H1 (cell line): ENCODE measurements at regions not wholly inside any gene's neighbourhood (a gene's known extent, or its start where the extent isn't known, plus 50 kb on each side); places are given as distances from the start of the nearest gene placed in this dataset.

Experiments
- CTCF ChIA-PET: fragments of 300-600 bp; sonication (Branson Sonifier 250); formaldehyde crosslinking; loops from one replicate; lab custom pipeline; 2021; ENCODE audit not compliant: partially characterized antibody; lab: Charles Lee
- POLR2A ChIA-PET: fragments of 300-600 bp; sonication (Branson Sonifier 250); formaldehyde crosslinking; loops from one replicate; lab custom pipeline; 2021; ENCODE audit warnings: inconsistent platforms; ENCODE audit not compliant: partially characterized antibody; lab: Charles Lee
- DNase-seq, 2 experiments: peaks; one replicate each; pipeline versions ENCODE4 v3.0.0 to v3.0.0-alpha.2; 2010 to 2022; ENCODE audit warnings: low spot score in 2 of 2, low read depth in 1 of 2, mixed read lengths in 1 of 2
- FAIRE-seq: peaks from 2 replicates; lab custom pipeline; 2011; peaks lifted over from hg19 to GRCh38; lab: Jason Lieb, UNC
- H2AFZ ChIP-seq: 2 replicates; pipeline ENCODE4 v1.8.1; 2012; ENCODE audit warnings: low read length, inconsistent platforms
- H2AK5ac ChIP-seq: 2 replicates; pipeline ENCODE4 v1.6.1; 2013; ENCODE audit warnings: low read depth, low read length
- H2BK120ac ChIP-seq: replicated peaks from 2 replicates; pipeline ENCODE3; 2013; ENCODE audit warnings: low read depth, low read length, inconsistent platforms
- H2BK12ac ChIP-seq: 2 replicates; pipeline ENCODE4 v1.6.1; 2013; ENCODE audit warnings: low read depth, low read length
- H2BK15ac ChIP-seq: 2 replicates; pipeline ENCODE4 v1.6.1; 2013; ENCODE audit warnings: low read length
- H2BK20ac ChIP-seq: 2 replicates; pipeline ENCODE4 v1.6.1; 2013; ENCODE audit warnings: low read length
- H2BK5ac ChIP-seq: 2 replicates; pipeline ENCODE4 v1.6.1; 2013; ENCODE audit warnings: low read depth, low read length
- H3K14ac ChIP-seq: 2 replicates; pipeline ENCODE4 v1.6.1; 2013; ENCODE audit warnings: inconsistent platforms; ENCODE audit not compliant: insufficient read length
- H3K18ac ChIP-seq: 2 replicates; pipeline ENCODE4 v1.6.1; 2013; ENCODE audit warnings: low read length; ENCODE audit errors: extremely low read depth
- H3K23ac ChIP-seq: 2 replicates; pipeline ENCODE4 v1.6.1; 2013; ENCODE audit warnings: inconsistent platforms; ENCODE audit not compliant: insufficient read length
- H3K23me2 ChIP-seq: 2 replicates; pipeline ENCODE4 v1.6.1; 2013; ENCODE audit warnings: low read depth, low read length
- H3K27ac ChIP-seq: 2 replicates; pipeline ENCODE4 v1.6.1; 2011; ENCODE audit warnings: low read depth, low read length, inconsistent platforms
- H3K27me3 ChIP-seq, 4 experiments: replicated peaks in 1 of 4; 1 replicate in 1 of 4; 2 replicates in 3 of 4; pipeline versions ENCODE4 v1.6.1 to v1.8.1; 2011 to 2013; ENCODE audit warnings: low read length in 3 of 4, mild to moderate bottlenecking in 3 of 4, inconsistent platforms in 2 of 4, mixed read lengths in 2 of 4, moderate library complexity in 1 of 4; ENCODE audit not compliant: control insufficient read depth in 3 of 4, insufficient read depth in 3 of 4; ENCODE audit errors: extremely low read depth in 1 of 4
- H3K36me3 ChIP-seq, 4 experiments: 2 replicates each; pipeline versions ENCODE4 v1.6.1 to v1.8.1; 2011 to 2013; ENCODE audit warnings: mild to moderate bottlenecking in 4 of 4, low read length in 3 of 4, moderate library complexity in 2 of 4, control low read depth in 1 of 4, inconsistent platforms in 1 of 4; ENCODE audit not compliant: insufficient read depth in 4 of 4, control insufficient read depth in 2 of 4
- H3K4ac ChIP-seq: replicated peaks from 2 replicates; pipeline ENCODE3; 2013; ENCODE audit warnings: low read length, low read depth, mixed read lengths, inconsistent platforms; ENCODE audit not compliant: insufficient read length
- H3K4me1 ChIP-seq, 4 experiments: replicated peaks in 1 of 4; 1 replicate in 1 of 4; 2 replicates in 3 of 4; pipeline versions ENCODE4 v1.6.1 to v1.8.1; 2011 to 2013; ENCODE audit warnings: low read length in 3 of 4, inconsistent platforms in 2 of 4, mixed read lengths in 1 of 4; ENCODE audit not compliant: insufficient read depth in 4 of 4, control insufficient read depth in 3 of 4
- H3K4me2 ChIP-seq, 2 experiments: 2 replicates each; pipeline versions ENCODE4 v1.6.1 to v1.8.1; 2011 to 2013; ENCODE audit warnings: low read depth in 2 of 2, low read length in 2 of 2, control low read depth in 1 of 2, inconsistent platforms in 1 of 2, mild to moderate bottlenecking in 1 of 2; ENCODE audit not compliant: insufficient read depth in 1 of 2
- H3K4me3 ChIP-seq, 4 experiments: fragments of 200-600, 300-600 bp in 1 of 4; sonication (generic), shearing (Covaris generic), sonication (Bioruptor Twin) in 1 of 4; 2 replicates each; pipeline versions ENCODE4 v1.5.1 to v1.8.1; 2011 to 2016; ENCODE audit warnings: low read length in 4 of 4, low read depth in 3 of 4, control low read depth in 2 of 4, inconsistent platforms in 2 of 4, mild to moderate bottlenecking in 2 of 4, mixed read lengths in 1 of 4, moderate library complexity in 1 of 4; ENCODE audit not compliant: insufficient read depth in 2 of 4; ENCODE audit errors: extremely low read depth in 1 of 4
- H3K56ac ChIP-seq: replicated peaks from 2 replicates; pipeline ENCODE3; 2013; ENCODE audit warnings: low read depth, mild to moderate bottlenecking, mixed read lengths, low read length, inconsistent platforms; ENCODE audit not compliant: insufficient read length
- H3K79me1 ChIP-seq: 2 replicates; pipeline ENCODE4 v1.6.1; 2013; ENCODE audit warnings: low read depth, low read length, control low read depth
- H3K79me2 ChIP-seq, 2 experiments: 2 replicates each; pipeline versions ENCODE4 v1.6.1 to v1.8.1; 2012 to 2013; ENCODE audit warnings: low read length in 2 of 2, mild to moderate bottlenecking in 2 of 2, inconsistent platforms in 1 of 2; ENCODE audit not compliant: insufficient read depth in 2 of 2, control insufficient read depth in 1 of 2
- H3K9ac ChIP-seq, 4 experiments: replicated peaks in 1 of 4; 1 replicate in 1 of 4; 2 replicates in 3 of 4; pipeline versions ENCODE4 v1.6.1 to v1.8.1; 2011 to 2013; ENCODE audit warnings: low read depth in 3 of 4, low read length in 3 of 4, control low read depth in 2 of 4, mild to moderate bottlenecking in 2 of 4, moderate library complexity in 2 of 4, inconsistent platforms in 1 of 4; ENCODE audit errors: extremely low read depth in 1 of 4
- H3K9me3 ChIP-seq, 2 experiments: 2 replicates each; pipeline versions ENCODE4 v1.6.1 to v1.8.1; 2012 to 2013; ENCODE audit warnings: mild to moderate bottlenecking in 2 of 2, moderate library complexity in 2 of 2, control low read depth in 1 of 2, inconsistent platforms in 1 of 2, low read depth in 1 of 2, low read length in 1 of 2, mixed read lengths in 1 of 2; ENCODE audit not compliant: insufficient read depth in 2 of 2
- H4K20me1 ChIP-seq, 2 experiments: replicated peaks in 1 of 2; 2 replicates each; pipeline versions ENCODE3 to v1.8.1; 2011 to 2013; ENCODE audit warnings: inconsistent platforms in 2 of 2, low read length in 2 of 2, mild to moderate bottlenecking in 1 of 2; ENCODE audit not compliant: insufficient read depth in 2 of 2, control insufficient read depth in 1 of 2
- H4K5ac ChIP-seq: 2 replicates; pipeline ENCODE4 v1.6.1; 2013; ENCODE audit warnings: low read length, low read depth, mixed read lengths, inconsistent platforms; ENCODE audit not compliant: insufficient read length
- H4K8ac ChIP-seq: 2 replicates; pipeline ENCODE4 v1.8.0; 2013; ENCODE audit warnings: mild to moderate bottlenecking, moderate library complexity, low read length, inconsistent platforms; ENCODE audit not compliant: insufficient read depth; ENCODE audit errors: extremely low read depth
- H4K91ac ChIP-seq: replicated peaks from 2 replicates; pipeline ENCODE3; 2013; ENCODE audit warnings: low read length, mixed read lengths, inconsistent platforms; ENCODE audit not compliant: insufficient read length
- ASH2L ChIP-seq: fragments of 200-600, 300-600 bp; sonication (generic); IDR thresholded peaks from one replicate; pipeline ENCODE4 v1.7.1; 2017; ENCODE audit warnings: low read length
- GABPA ChIP-seq: IDR thresholded peaks from 2 replicates; pipeline ENCODE4 v1.6.1; 2011; ENCODE audit warnings: mild to moderate bottlenecking, low read length, moderate library complexity, borderline replicate concordance; ENCODE audit not compliant: insufficient read depth
- KDM4A ChIP-seq: IDR thresholded peaks from one replicate; pipeline ENCODE4 v1.7.1; 2012; ENCODE audit warnings: low read depth, mild to moderate bottlenecking, moderate library complexity, low read length, inconsistent platforms; ENCODE audit not compliant: severe bottlenecking
- NRF1 ChIP-seq: IDR thresholded peaks from 2 replicates; pipeline ENCODE4 v1.6.1; 2011; ENCODE audit warnings: mild to moderate bottlenecking, low read depth, low read length, improper control_type of control experiment
- POU5F1 ChIP-seq: IDR thresholded peaks from 2 replicates; pipeline ENCODE4 v1.6.1; 2011; ENCODE audit warnings: low read depth, mild to moderate bottlenecking, low read length, moderate library complexity
- RAD21 ChIP-seq, 2 experiments: IDR thresholded peaks in 1 of 2; conservative IDR thresholded peaks in 1 of 2; 2 replicates each; pipeline ENCODE4 v1.6.1; 2011; ENCODE audit warnings: low read depth in 2 of 2, low read length in 2 of 2, improper control_type of control experiment in 1 of 2, inconsistent platforms in 1 of 2, mild to moderate bottlenecking in 1 of 2, moderate library complexity in 1 of 2
- RBBP5 ChIP-seq: IDR thresholded peaks from 2 replicates; pipeline ENCODE4 v1.7.1; 2012; ENCODE audit warnings: low read depth, mild to moderate bottlenecking, inconsistent platforms, low read length, moderate library complexity, borderline replicate concordance
- SAP30 ChIP-seq: fragments of 300-600 bp; sonication (generic); IDR thresholded peaks from 2 replicates; pipeline ENCODE4 v1.7.1; 2012; ENCODE audit warnings: low read length, moderate library complexity, mild to moderate bottlenecking, inconsistent platforms; ENCODE audit not compliant: insufficient read depth, insufficient replicate concordance
- SP1 ChIP-seq: IDR thresholded peaks from 2 replicates; pipeline ENCODE4 v1.6.1; 2011; ENCODE audit warnings: low read depth, low read length
- ZNF274 ChIP-seq: IDR thresholded peaks from 2 replicates; pipeline ENCODE4 v1.7.0; 2012; ENCODE audit warnings: low read length, borderline replicate concordance; ENCODE audit errors: extremely low read depth
- WGBS, 2 experiments: shearing (Covaris generic) in 1 of 2; methylation state at CpG; one replicate each; pipeline versions ENCODE4 v1.1.6 to v1.1.7; 2013 to 2015; ENCODE audit warnings: low lambda C conversion rate in 2 of 2, mixed read lengths in 2 of 2, inconsistent platforms in 1 of 2, low coverage in 1 of 2, missing lambda C conversion rate in 1 of 2; ENCODE audit not compliant: insufficient replicate concordance in 2 of 2, insufficient coverage in 1 of 2, insufficient read length in 1 of 2; ENCODE audit errors: extremely low coverage in 1 of 2, missing lambda C conversion rate in 1 of 2; 5-methylcytosine and 5-hydroxymethylcytosine counted together
- TF ChIP-seq, protein P1 (sequence below), 3 experiments: IDR thresholded peaks; 1 replicate in 2 of 3; 2 replicates in 1 of 3; pipeline versions ENCODE4 v1.5.1 to v1.6.1; 2011; ENCODE audit warnings: low read length in 3 of 3, mild to moderate bottlenecking in 3 of 3, inconsistent platforms in 2 of 3, low read depth in 1 of 3, moderate library complexity in 1 of 3; ENCODE audit not compliant: insufficient read depth in 1 of 3; ENCODE audit errors: control extremely low read depth in 1 of 3

DNA sequence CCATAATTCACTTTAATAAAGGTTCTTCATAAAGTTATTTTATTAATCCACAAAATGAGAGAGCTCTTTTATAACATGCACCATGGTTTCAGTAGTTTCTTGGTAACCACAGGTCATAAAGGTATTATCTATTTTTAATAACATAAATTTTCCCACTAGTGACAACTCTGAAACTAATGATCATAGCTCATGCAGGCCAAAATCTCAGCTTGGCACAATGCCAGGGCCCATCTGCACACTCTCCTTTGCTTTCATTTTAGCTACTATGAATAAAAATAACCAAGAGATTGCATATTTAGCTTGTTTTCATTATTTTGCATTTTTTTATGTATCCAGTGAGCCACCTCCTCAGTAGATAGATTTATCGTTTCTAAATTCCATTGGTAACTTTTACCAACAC, 691.8 kb upstream of the CHAC2 start:
- Histone ChIP-seq H3K79me2 (no peaks in the 10 kb centered on the region), H3K27ac (no peak overlapping the region), H3K56ac (no peak overlapping the region), H3K27me3 (no peaks in the 10 kb centered on the region), H3K23me2 (no peaks in the 10 kb centered on the region), H4K91ac (no peak overlapping the region), H3K9me3 (no peaks in the 10 kb centered on the region), H2BK12ac (no peak overlapping the region), H3K36me3 (no peaks in the 10 kb centered on the region), H2AK5ac (no peak overlapping the region), H2BK15ac (no peak overlapping the region), H2AFZ (no peak overlapping the region), H3K4me1 (no peaks in the 10 kb centered on the region; a peak in 1 of 7 replicates), H3K4me3 (no peak overlapping the region), H4K8ac (no peak overlapping the region), H3K18ac (no peak overlapping the region), H4K5ac (no peak overlapping the region), H2BK5ac (no peak overlapping the region), H3K23ac (no peak overlapping the region), H3K9ac (no peak overlapping the region), H2BK20ac (no peak overlapping the region), H3K79me1 (no peaks in the 10 kb centered on the region), H4K20me1 (no peaks in the 10 kb centered on the region), H3K4ac (no peak overlapping the region), H3K14ac (no peak overlapping the region), H2BK120ac (no peak overlapping the region), H3K4me2 (no peak overlapping the region)
- CTCF ChIA-PET: interaction anchor here (0.7 kb wide), 1 partner anchor 36 kb away, joined by 3 read pairs; no protein-coding TSS in a partner anchor
- DNase-seq (no peak), FAIRE-seq (no peak)
- POLR2A ChIA-PET: no interaction called here
- WGBS, 2 experiments: 84% methylated on average over 1 of the region's 1 CpG; no CpG with 5 or more reads in 1 of the 2 experiments
- TF ChIP-seq RAD21 (IDR thresholded peaks at IDR 0.05 in 1 of 2, conservative IDR thresholded peaks at IDR 0.05 in 1 of 2; ENCODE audit: low read depth in 2 of 2, low read length in 2 of 2): no peak
- no peak for TF ChIP-seq ASH2L
- no peak for TF ChIP-seq NRF1
- TF ChIP-seq KDM4A: no peak
- TF ChIP-seq RBBP5: no peak
- TF ChIP-seq GABPA: no peak
- no peak for TF ChIP-seq ZNF274
- TF ChIP-seq POU5F1: no peak
- TF ChIP-seq SP1: no peak
- TF ChIP-seq, protein P1, sequence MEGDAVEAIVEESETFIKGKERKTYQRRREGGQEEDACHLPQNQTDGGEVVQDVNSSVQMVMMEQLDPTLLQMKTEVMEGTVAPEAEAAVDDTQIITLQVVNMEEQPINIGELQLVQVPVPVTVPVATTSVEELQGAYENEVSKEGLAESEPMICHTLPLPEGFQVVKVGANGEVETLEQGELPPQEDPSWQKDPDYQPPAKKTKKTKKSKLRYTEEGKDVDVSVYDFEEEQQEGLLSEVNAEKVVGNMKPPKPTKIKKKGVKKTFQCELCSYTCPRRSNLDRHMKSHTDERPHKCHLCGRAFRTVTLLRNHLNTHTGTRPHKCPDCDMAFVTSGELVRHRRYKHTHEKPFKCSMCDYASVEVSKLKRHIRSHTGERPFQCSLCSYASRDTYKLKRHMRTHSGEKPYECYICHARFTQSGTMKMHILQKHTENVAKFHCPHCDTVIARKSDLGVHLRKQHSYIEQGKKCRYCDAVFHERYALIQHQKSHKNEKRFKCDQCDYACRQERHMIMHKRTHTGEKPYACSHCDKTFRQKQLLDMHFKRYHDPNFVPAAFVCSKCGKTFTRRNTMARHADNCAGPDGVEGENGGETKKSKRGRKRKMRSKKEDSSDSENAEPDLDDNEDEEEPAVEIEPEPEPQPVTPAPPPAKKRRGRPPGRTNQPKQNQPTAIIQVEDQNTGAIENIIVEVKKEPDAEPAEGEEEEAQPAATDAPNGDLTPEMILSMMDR (IDR thresholded peaks at IDR 0.05; ENCODE audit: control extremely low read depth in 1 of 3, insufficient read depth in 1 of 3, low read depth in 1 of 3, low read length in 3 of 3): no peak
- TF ChIP-seq SAP30: no peak
